ENCODE measurements at regions not wholly inside any gene's neighbourhood (a gene's known extent, or its start where the extent isn't known, plus 50 kb on each side); places are given as distances from the start of the nearest gene placed in this dataset.

DNA sequence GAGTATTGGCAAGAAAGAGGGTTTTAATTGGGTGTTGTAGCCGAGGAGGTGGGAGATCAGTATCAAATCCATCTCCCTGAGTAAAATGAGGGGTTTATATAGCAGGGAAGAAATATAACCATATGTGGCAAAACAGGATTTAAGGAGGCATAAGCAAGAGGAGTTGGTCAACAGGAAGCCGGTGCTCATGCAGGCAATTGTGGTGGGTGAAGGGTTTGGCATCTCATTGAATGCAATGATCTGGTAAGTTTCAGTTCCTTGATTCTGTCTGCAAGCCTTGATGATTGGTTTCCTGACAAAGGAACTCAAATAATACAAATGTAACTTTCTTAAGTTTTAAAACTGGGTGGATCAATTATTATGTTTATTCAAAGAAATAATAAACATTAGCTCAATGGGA, 564.4 kb upstream of the LINC00305 start:
- peak overlapping the region; percentile 18; the same call in 1 of the 2 replicates for H3K27ac ChIP-seq (ENCODE audit: low read length)
- peak overlapping the region; percentile 8; the same call in 1 of the 2 replicates for H3K4me2 ChIP-seq (ENCODE audit: low read length)
- 0 out of 2 replicates have a peak, but pooled peaks cover 8% of the 10 kb centered on the region for H3K9me3 ChIP-seq (ENCODE audit: insufficient read depth, low read length)

DNA sequence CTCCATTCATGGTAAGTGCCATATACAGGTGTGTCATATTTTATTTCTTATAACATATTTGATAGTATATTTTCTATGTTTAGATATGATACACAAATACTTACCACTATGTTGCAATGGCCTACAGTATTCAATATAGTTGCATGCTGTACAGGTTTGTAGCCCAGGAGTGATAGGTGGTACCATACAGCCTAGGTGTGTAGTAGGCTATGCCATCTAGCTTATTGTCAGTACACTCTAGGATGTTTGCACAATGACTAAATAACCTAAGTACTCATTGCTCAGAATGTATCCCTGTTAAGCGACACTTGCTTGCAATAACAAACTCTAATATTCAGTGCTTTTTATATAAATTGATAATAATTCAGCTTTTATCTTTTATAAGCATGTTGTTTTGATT, 563.1 kb upstream of the LINC00305 start:
- Histone ChIP-seq H3K36me3 (replicated peaks; ENCODE audit: low read depth, low read length) (peaks cover 4% of the 10 kb centered on the region), H3K4me3 (ENCODE audit: low read length) (no peak overlapping the region), H2AFZ (ENCODE audit: low read depth, low read length) (no peak overlapping the region), H3K9me3 (ENCODE audit: insufficient read depth, low read length) (0 out of 2 replicates have a peak, but pooled peaks cover 8% of the 10 kb centered on the region), H3K4me1 (ENCODE audit: low read length) (peaks cover 17% of the 10 kb centered on the region), H4K20me1 (ENCODE audit: insufficient read depth, low read length) (no peaks in the 10 kb centered on the region), H3K79me2 (ENCODE audit: low read length) (no peaks in the 10 kb centered on the region), H3K27me3 (ENCODE audit: low read depth, low read length) (no peaks in the 10 kb centered on the region), H3K9ac (ENCODE audit: low read length) (no peak overlapping the region), H3K4me2 (ENCODE audit: low read length) (no peak overlapping the region), H3K27ac (ENCODE audit: low read length) (no peak overlapping the region)
- TF ChIP-seq EZH2phosphoT487 (IDR thresholded peaks at IDR 0.05; ENCODE audit: low read depth): no peak
- TF ChIP-seq, protein P1, sequence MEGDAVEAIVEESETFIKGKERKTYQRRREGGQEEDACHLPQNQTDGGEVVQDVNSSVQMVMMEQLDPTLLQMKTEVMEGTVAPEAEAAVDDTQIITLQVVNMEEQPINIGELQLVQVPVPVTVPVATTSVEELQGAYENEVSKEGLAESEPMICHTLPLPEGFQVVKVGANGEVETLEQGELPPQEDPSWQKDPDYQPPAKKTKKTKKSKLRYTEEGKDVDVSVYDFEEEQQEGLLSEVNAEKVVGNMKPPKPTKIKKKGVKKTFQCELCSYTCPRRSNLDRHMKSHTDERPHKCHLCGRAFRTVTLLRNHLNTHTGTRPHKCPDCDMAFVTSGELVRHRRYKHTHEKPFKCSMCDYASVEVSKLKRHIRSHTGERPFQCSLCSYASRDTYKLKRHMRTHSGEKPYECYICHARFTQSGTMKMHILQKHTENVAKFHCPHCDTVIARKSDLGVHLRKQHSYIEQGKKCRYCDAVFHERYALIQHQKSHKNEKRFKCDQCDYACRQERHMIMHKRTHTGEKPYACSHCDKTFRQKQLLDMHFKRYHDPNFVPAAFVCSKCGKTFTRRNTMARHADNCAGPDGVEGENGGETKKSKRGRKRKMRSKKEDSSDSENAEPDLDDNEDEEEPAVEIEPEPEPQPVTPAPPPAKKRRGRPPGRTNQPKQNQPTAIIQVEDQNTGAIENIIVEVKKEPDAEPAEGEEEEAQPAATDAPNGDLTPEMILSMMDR (IDR thresholded peaks at IDR 0.05; ENCODE audit: low read depth, low read length): no peak

More for the DNA sequence above, 564.4 kb upstream of the LINC00305 start:
- peaks cover 4% of the 10 kb centered on the region for H3K36me3 ChIP-seq (replicated peaks; ENCODE audit: low read depth, low read length)
- no peak overlapping the region for H3K9ac ChIP-seq (ENCODE audit: low read length)
- no peaks in the 10 kb centered on the region for H3K27me3 ChIP-seq (ENCODE audit: low read depth, low read length)
- peak overlapping the region; percentile 12; the same call in 1 of the 2 replicates for H2AFZ ChIP-seq (ENCODE audit: low read depth, low read length)
- no peaks in the 10 kb centered on the region for H3K79me2 ChIP-seq (ENCODE audit: low read length)
- peaks cover 17% of the 10 kb centered on the region for H3K4me1 ChIP-seq (ENCODE audit: low read length)
- H3K4me3 ChIP-seq (ENCODE audit: low read length): no peak overlapping the region
- H4K20me1 ChIP-seq (ENCODE audit: insufficient read depth, low read length): no peaks in the 10 kb centered on the region
- TF ChIP-seq, protein P1 (IDR thresholded peaks at IDR 0.05; ENCODE audit: low read depth, low read length): no peak
- no peak for TF ChIP-seq EZH2phosphoT487 (IDR thresholded peaks at IDR 0.05; ENCODE audit: low read depth)

DNA sequence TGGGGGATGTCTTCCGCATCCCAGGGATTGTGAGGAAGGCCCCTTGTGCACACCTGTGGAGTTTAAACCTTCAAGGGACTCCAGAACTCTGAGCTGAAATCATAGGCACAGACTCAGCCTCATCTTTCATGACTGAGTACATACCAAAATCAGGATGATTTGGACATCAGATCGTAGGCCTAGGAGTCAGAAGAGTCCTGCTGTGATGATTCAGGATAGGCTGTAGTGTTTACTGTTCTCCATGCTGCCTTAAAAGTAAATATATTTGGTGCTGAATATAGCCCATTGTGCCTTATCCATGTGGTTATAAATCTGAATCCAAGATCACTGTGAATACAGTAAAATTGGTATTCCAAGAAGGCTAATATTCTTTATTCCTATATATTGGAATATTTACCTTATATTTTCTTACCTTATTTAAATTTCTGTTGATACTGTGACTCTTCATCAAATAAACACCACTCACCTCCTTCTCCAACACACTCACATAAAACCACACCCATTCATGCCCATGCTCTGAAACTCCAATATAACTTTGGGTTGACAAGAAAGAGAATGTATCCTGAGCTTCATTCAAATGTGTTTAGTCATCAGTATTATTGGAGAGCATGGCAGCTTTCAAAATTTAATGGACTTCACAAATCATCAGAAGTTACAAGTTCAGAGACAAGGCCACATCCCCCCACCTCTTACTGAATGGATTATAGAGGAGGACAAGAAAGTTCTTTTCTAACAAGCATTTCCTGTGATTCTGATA, 561.4 kb upstream of the LINC00305 start:
- TF ChIP-seq, protein P1 (IDR thresholded peaks at IDR 0.05; ENCODE audit: low read depth, low read length): no peak
- no peak for TF ChIP-seq EZH2phosphoT487 (IDR thresholded peaks at IDR 0.05; ENCODE audit: low read depth)
- Histone ChIP-seq H2AFZ (ENCODE audit: low read depth, low read length) (no peak overlapping the region), H3K9me3 (ENCODE audit: insufficient read depth, low read length) (0 out of 2 replicates have a peak, but pooled peaks cover 8% of the 10 kb centered on the region), H3K4me1 (ENCODE audit: low read length) (peaks cover 17% of the 10 kb centered on the region), H3K9ac (ENCODE audit: low read length) (no peak overlapping the region), H4K20me1 (ENCODE audit: insufficient read depth, low read length) (no peaks in the 10 kb centered on the region), H3K27ac (ENCODE audit: low read length) (no peak overlapping the region), H3K4me2 (ENCODE audit: low read length) (no peak overlapping the region), H3K4me3 (ENCODE audit: low read length) (no peak overlapping the region), H3K36me3 (replicated peaks; ENCODE audit: low read depth, low read length) (peaks cover 4% of the 10 kb centered on the region), H3K79me2 (ENCODE audit: low read length) (no peaks in the 10 kb centered on the region), H3K27me3 (ENCODE audit: low read depth, low read length) (no peaks in the 10 kb centered on the region)

DNA sequence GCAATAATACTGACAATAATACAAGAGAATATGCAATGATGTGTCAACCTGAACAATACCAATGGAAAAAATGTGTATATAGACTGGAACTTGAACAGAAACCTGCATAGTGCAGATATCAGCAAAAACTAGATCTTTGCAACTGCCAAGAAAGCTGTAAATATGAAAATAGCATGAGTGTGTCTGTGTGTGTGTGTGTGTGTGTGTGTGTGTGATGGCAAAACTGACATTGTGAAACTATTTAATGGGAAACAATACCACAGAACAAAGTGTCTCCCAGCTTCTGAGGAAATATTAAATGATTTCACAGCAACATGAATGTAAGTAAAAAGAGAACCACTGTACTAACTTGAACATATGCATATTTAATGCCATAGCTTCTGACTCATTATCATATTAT, 558.2 kb upstream of the LINC00305 start:
- no peaks in the 10 kb centered on the region for H3K27me3 ChIP-seq (ENCODE audit: low read depth, low read length)
- no peak overlapping the region for H3K4me2 ChIP-seq (ENCODE audit: low read length)
- H3K36me3 ChIP-seq (replicated peaks; ENCODE audit: low read depth, low read length): no peaks in the 10 kb centered on the region
- no peaks in the 10 kb centered on the region for H3K4me1 ChIP-seq (ENCODE audit: low read length)
- H3K9ac ChIP-seq (ENCODE audit: low read length): no peak overlapping the region
- H3K4me3 ChIP-seq (ENCODE audit: low read length): no peak overlapping the region
- no peak overlapping the region for H2AFZ ChIP-seq (ENCODE audit: low read depth, low read length)
- TF ChIP-seq EZH2phosphoT487 (IDR thresholded peaks at IDR 0.05; ENCODE audit: low read depth): no peak
- TF ChIP-seq, protein P1 (IDR thresholded peaks at IDR 0.05; ENCODE audit: low read depth, low read length): no peak
- no peaks in the 10 kb centered on the region for H3K9me3 ChIP-seq (ENCODE audit: insufficient read depth, low read length)
- no peaks in the 10 kb centered on the region for H4K20me1 ChIP-seq (ENCODE audit: insufficient read depth, low read length)
- H3K79me2 ChIP-seq (ENCODE audit: low read length): no peaks in the 10 kb centered on the region
- no peak overlapping the region for H3K27ac ChIP-seq (ENCODE audit: low read length)

All from OCI-LY3 (cell line).